GM19351 (cell line): ENCODE measurements at regions not wholly inside any gene's neighbourhood (a gene's known extent, or its start where the extent isn't known, plus 50 kb on each side); places are given as distances from the start of the nearest gene placed in this dataset.
"Not testable (repeated sequence)": the region's sequence is repeated elsewhere in the genome, so short reads cannot be mapped to it uniquely, and the experiment has no call there.

Source experiments
- ATAC-seq: cut with Tn5 transposase; IDR thresholded peaks from one replicate; pipeline ENCODE4 v1.9.1; 2021; ENCODE audit warnings: mild to moderate bottlenecking, moderate library complexity; ENCODE audit not compliant: unreplicated experiment

GRCh38 chr4:79223993-79224776 lies 101.7 kb downstream of the NAA11 start:
- ATAC-seq = peak; percentile 52

- no peak for ATAC-seq
These were observed 108.8 kb downstream of the NAA11 start for GRCh38 chr4:79217025-79217424.

- ATAC-seq = no peak
These were observed 112.2 kb downstream of the NAA11 start for GRCh38 chr4:79213702-79214101.

- no peak for ATAC-seq
These were observed 112.9 kb downstream of the NAA11 start for GRCh38 chr4:79213010-79213409.

- ATAC-seq = no peak
These were observed 113.5 kb downstream of the NAA11 start for GRCh38 chr4:79212311-79212710.

- no peak for ATAC-seq
These were observed 114.4 kb downstream of the NAA11 start for GRCh38 chr4:79211490-79211889.

- no peak for ATAC-seq
These were observed 115.2 kb downstream of the NAA11 start for GRCh38 chr4:79210636-79211049.

GRCh38 chr4:79209822-79210635 lies 115.8 kb downstream of the NAA11 start:
- ATAC-seq = no peak

GRCh38 chr4:79209081-79209480 lies 116.8 kb downstream of the NAA11 start:
- no peak for ATAC-seq

- no peak for ATAC-seq
These were observed 118.6 kb downstream of the NAA11 start for GRCh38 chr4:79207281-79207680.

GRCh38 chr4:79206660-79207059 lies 119.2 kb downstream of the NAA11 start:
- no peak for ATAC-seq

- no peak for ATAC-seq
These were observed 120.7 kb downstream of the NAA11 start for GRCh38 chr4:79205121-79205520.

GRCh38 chr4:79201971-79202370 lies 123.9 kb downstream of the NAA11 start:
- ATAC-seq = no peak

- ATAC-seq = no peak
These were observed 126.1 kb downstream of the NAA11 start for GRCh38 chr4:79199743-79200142.

- ATAC-seq = no peak
These were observed 126.8 kb downstream of the NAA11 start for GRCh38 chr4:79198951-79199587.

GRCh38 chr4:79197275-79198009 lies 128.4 kb downstream of the NAA11 start:
- ATAC-seq = no peak

- not testable (repeated sequence) for ATAC-seq
These were observed 134.6 kb downstream of the NAA11 start for GRCh38 chr4:79191292-79191691.

GRCh38 chr4:79185526-79186045 lies 140.3 kb downstream of the NAA11 start:
- ATAC-seq = no peak

GRCh38 chr4:79184476-79184875 lies 141.4 kb downstream of the NAA11 start:
- ATAC-seq = no peak

- no peak for ATAC-seq
These were observed 143.7 kb downstream of the NAA11 start for GRCh38 chr4:79182209-79182608.

GRCh38 chr4:79181190-79181589 lies 144.7 kb downstream of the NAA11 start:
- ATAC-seq = no peak
